ENCODE measurements at regions not wholly inside any gene's neighbourhood (a gene's known extent, or its start where the extent isn't known, plus 50 kb on each side); places are given as distances from the start of the nearest gene placed in this dataset.

- no peak for TF ChIP-seq POLR2A (IDR thresholded peaks at IDR 0.05)
- TF ChIP-seq, protein P1, sequence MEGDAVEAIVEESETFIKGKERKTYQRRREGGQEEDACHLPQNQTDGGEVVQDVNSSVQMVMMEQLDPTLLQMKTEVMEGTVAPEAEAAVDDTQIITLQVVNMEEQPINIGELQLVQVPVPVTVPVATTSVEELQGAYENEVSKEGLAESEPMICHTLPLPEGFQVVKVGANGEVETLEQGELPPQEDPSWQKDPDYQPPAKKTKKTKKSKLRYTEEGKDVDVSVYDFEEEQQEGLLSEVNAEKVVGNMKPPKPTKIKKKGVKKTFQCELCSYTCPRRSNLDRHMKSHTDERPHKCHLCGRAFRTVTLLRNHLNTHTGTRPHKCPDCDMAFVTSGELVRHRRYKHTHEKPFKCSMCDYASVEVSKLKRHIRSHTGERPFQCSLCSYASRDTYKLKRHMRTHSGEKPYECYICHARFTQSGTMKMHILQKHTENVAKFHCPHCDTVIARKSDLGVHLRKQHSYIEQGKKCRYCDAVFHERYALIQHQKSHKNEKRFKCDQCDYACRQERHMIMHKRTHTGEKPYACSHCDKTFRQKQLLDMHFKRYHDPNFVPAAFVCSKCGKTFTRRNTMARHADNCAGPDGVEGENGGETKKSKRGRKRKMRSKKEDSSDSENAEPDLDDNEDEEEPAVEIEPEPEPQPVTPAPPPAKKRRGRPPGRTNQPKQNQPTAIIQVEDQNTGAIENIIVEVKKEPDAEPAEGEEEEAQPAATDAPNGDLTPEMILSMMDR (IDR thresholded peaks at IDR 0.05) = no peak
Observed at GRCh38 chr6:102493485-102493884, 1100.0 kb downstream of the GRIK2 start.
